Activated T-helper 2 cell treated with anti-CD3 and anti-CD28 coated beads, Interferon-gamma antibody, Interleukin-2, Interleukin-4, amounts not matched to agents 10 μg/mL and 5 μg/mL and 100 μg/mL, durations not matched to agents 14 hours and 24 hours and 36 hours (primary cell): ENCODE measurements at regions not wholly inside any gene's neighbourhood (a gene's known extent, or its start where the extent isn't known, plus 50 kb on each side); places are given as distances from the start of the nearest gene placed in this dataset.
"Not testable (repeated sequence)": the region's sequence is repeated elsewhere in the genome, so short reads cannot be mapped to it uniquely, and the experiment has no call there.

ENCODE experiments used
- DNase-seq: peaks from one replicate; pipeline ENCODE4 v3.0.0; 2021; ENCODE audit warnings: low spot score
- H3K27ac Mint-ChIP-seq: one replicate; pipeline ENCODE4 v1.8.0; 2021; ENCODE audit warnings: mixed read lengths
- H3K27me3 Mint-ChIP-seq: one replicate; pipeline ENCODE4 v1.8.0; 2021; ENCODE audit warnings: low read depth, mixed read lengths
- H3K36me3 Mint-ChIP-seq: one replicate; pipeline ENCODE4 v1.8.0; 2021; ENCODE audit warnings: low read depth, mixed read lengths
- H3K4me1 Mint-ChIP-seq: one replicate; pipeline ENCODE4 v1.8.0; 2021; ENCODE audit warnings: low read depth, mixed read lengths
- H3K4me3 Mint-ChIP-seq: one replicate; pipeline ENCODE4 v1.8.0; 2021; ENCODE audit warnings: low read depth, mild to moderate bottlenecking, moderate library complexity, mixed read lengths
- H3K9me3 Mint-ChIP-seq: one replicate; pipeline ENCODE4 v1.8.0; 2021; ENCODE audit warnings: mixed read lengths
- intact Hi-C: fragments of 100-400 bp; cut with micrococcal nuclease; formaldehyde crosslinking; loops from one replicate; pipeline ENCODE4 v1.15.1; 2023

GRCh38 chr20:30285677-30286076 lies 971.8 kb upstream of the DEFB115 start:
- H3K27ac Mint-ChIP-seq: no peak overlapping the region
- H3K4me3 Mint-ChIP-seq: no peak overlapping the region
- peaks cover 38% of the 10 kb centered on the region for H3K4me1 Mint-ChIP-seq
- H3K36me3 Mint-ChIP-seq: peaks cover 5% of the 10 kb centered on the region
- no peak for DNase-seq
- intact Hi-C loops: loop anchor here (2.0 kb wide), 1 partner anchor 91 kb away; no protein-coding TSS in a partner anchor
- H3K9me3 Mint-ChIP-seq: peaks cover 3% of the 10 kb centered on the region
- no peaks in the 10 kb centered on the region for H3K27me3 Mint-ChIP-seq

GRCh38 chr20:30286157-30286556 lies 971.3 kb upstream of the DEFB115 start:
- intact Hi-C loops: no loop called here
- no peaks in the 10 kb centered on the region for H3K27me3 Mint-ChIP-seq
- H3K27ac Mint-ChIP-seq: no peak overlapping the region
- H3K4me3 Mint-ChIP-seq: no peak overlapping the region
- DNase-seq: no peak
- H3K9me3 Mint-ChIP-seq: peaks cover 3% of the 10 kb centered on the region
- H3K4me1 Mint-ChIP-seq: peaks cover 42% of the 10 kb centered on the region
- peaks cover 5% of the 10 kb centered on the region for H3K36me3 Mint-ChIP-seq

GRCh38 chr20:30287459-30287858 lies 970.0 kb upstream of the DEFB115 start:
- H3K4me1 Mint-ChIP-seq: peaks cover 38% of the 10 kb centered on the region
- DNase-seq, intact Hi-C loops, H3K9me3 Mint-ChIP-seq, H3K36me3 Mint-ChIP-seq, H3K27me3 Mint-ChIP-seq, H3K4me3 Mint-ChIP-seq, H3K27ac Mint-ChIP-seq: not testable (repeated sequence)

GRCh38 chr20:30288346-30288745 lies 969.1 kb upstream of the DEFB115 start:
- DNase-seq: no peak
- H3K4me1 Mint-ChIP-seq: peaks cover 31% of the 10 kb centered on the region
- H3K27ac Mint-ChIP-seq: peak overlapping the region; percentile 41
- intact Hi-C loops: no loop called here
- no peak overlapping the region for H3K4me3 Mint-ChIP-seq
- H3K9me3 Mint-ChIP-seq: peaks cover 3% of the 10 kb centered on the region
- no peaks in the 10 kb centered on the region for H3K36me3 Mint-ChIP-seq
- H3K27me3 Mint-ChIP-seq: peaks cover 2% of the 10 kb centered on the region

- intact Hi-C loops, H3K36me3 Mint-ChIP-seq, H3K9me3 Mint-ChIP-seq, H3K27me3 Mint-ChIP-seq: not testable (repeated sequence)
- Mint-ChIP-seq H3K4me1 (peaks cover 28% of the 10 kb centered on the region), H3K27ac (peak overlapping the region; percentile 72), H3K4me3 (peak overlapping the region; percentile 79)
- peak; percentile 22 for DNase-seq
Observed at GRCh38 chr20:30289049-30289448, 968.4 kb upstream of the DEFB115 start.

GRCh38 chr20:30289711-30290141 lies 967.7 kb upstream of the DEFB115 start:
- H3K36me3 Mint-ChIP-seq, intact Hi-C loops, H3K27me3 Mint-ChIP-seq, H3K9me3 Mint-ChIP-seq: not testable (repeated sequence)
- Mint-ChIP-seq H3K27ac (peak overlapping the region; percentile 72), H3K4me1 (peaks cover 25% of the 10 kb centered on the region), H3K4me3 (peak overlapping the region; percentile 79)
- peak; percentile 24 for DNase-seq

GRCh38 chr20:30290361-30291063 lies 967.0 kb upstream of the DEFB115 start:
- H3K4me3 Mint-ChIP-seq: peak overlapping the region; percentile 79
- H3K36me3 Mint-ChIP-seq, H3K27me3 Mint-ChIP-seq, H3K9me3 Mint-ChIP-seq, intact Hi-C loops: not testable (repeated sequence)
- peaks cover 25% of the 10 kb centered on the region for H3K4me1 Mint-ChIP-seq
- H3K27ac Mint-ChIP-seq: peak overlapping the region; percentile 72
- DNase-seq: peak; percentile 20

GRCh38 chr20:30291064-30291379 lies 966.4 kb upstream of the DEFB115 start:
- H3K4me1 Mint-ChIP-seq: peaks cover 25% of the 10 kb centered on the region
- H3K36me3 Mint-ChIP-seq, H3K9me3 Mint-ChIP-seq, H3K27me3 Mint-ChIP-seq, intact Hi-C loops, DNase-seq: not testable (repeated sequence)
- peak overlapping the region; percentile 70 for H3K4me3 Mint-ChIP-seq
- peak overlapping the region; percentile 44 for H3K27ac Mint-ChIP-seq

GRCh38 chr20:30291686-30292085 lies 965.8 kb upstream of the DEFB115 start:
- H3K4me3 Mint-ChIP-seq, intact Hi-C loops: not testable (repeated sequence)

GRCh38 chr20:30295396-30295795 lies 962.1 kb upstream of the DEFB115 start:
- H3K27ac Mint-ChIP-seq, intact Hi-C loops, H3K4me1 Mint-ChIP-seq, H3K36me3 Mint-ChIP-seq, H3K9me3 Mint-ChIP-seq, DNase-seq, H3K4me3 Mint-ChIP-seq: not testable (repeated sequence)
- peaks cover 22% of the 10 kb centered on the region for H3K27me3 Mint-ChIP-seq

More at GRCh38 chr20:30291686-30292085, 965.8 kb upstream of the DEFB115 start:
- peaks cover 25% of the 10 kb centered on the region for H3K4me1 Mint-ChIP-seq
- DNase-seq, H3K9me3 Mint-ChIP-seq, H3K27ac Mint-ChIP-seq, H3K36me3 Mint-ChIP-seq: not testable (repeated sequence)
- peaks cover 11% of the 10 kb centered on the region for H3K27me3 Mint-ChIP-seq

GRCh38 chr20:30295967-30296366 lies 961.5 kb upstream of the DEFB115 start:
- H3K4me1 Mint-ChIP-seq, H3K9me3 Mint-ChIP-seq, intact Hi-C loops, H3K4me3 Mint-ChIP-seq, H3K27ac Mint-ChIP-seq, DNase-seq, H3K36me3 Mint-ChIP-seq: not testable (repeated sequence)
- peaks cover 25% of the 10 kb centered on the region for H3K27me3 Mint-ChIP-seq

GRCh38 chr20:30297878-30298595 lies 959.4 kb upstream of the DEFB115 start:
- H3K4me1 Mint-ChIP-seq: not testable (repeated sequence)

GRCh38 chr20:30300220-30300642 lies 957.2 kb upstream of the DEFB115 start:
- peak overlapping the region; percentile 60 for H3K4me3 Mint-ChIP-seq
- H3K9me3 Mint-ChIP-seq, DNase-seq, H3K36me3 Mint-ChIP-seq, H3K27ac Mint-ChIP-seq, intact Hi-C loops, H3K4me1 Mint-ChIP-seq: not testable (repeated sequence)
- H3K27me3 Mint-ChIP-seq: peaks cover 21% of the 10 kb centered on the region

More at GRCh38 chr20:30297878-30298595, 959.4 kb upstream of the DEFB115 start:
- H3K9me3 Mint-ChIP-seq, H3K4me3 Mint-ChIP-seq, DNase-seq, intact Hi-C loops, H3K27ac Mint-ChIP-seq, H3K36me3 Mint-ChIP-seq: not testable (repeated sequence)
- peaks cover 25% of the 10 kb centered on the region for H3K27me3 Mint-ChIP-seq
